ENCODE measurements at regions not wholly inside any gene's neighbourhood (a gene's known extent, or its start where the extent isn't known, plus 50 kb on each side); places are given as distances from the start of the nearest gene placed in this dataset.

GRCh38 chr5:4661836-4662235, 478.3 kb upstream of the ADAMTS16 start:
- DNase-seq, result no peak

DNA sequence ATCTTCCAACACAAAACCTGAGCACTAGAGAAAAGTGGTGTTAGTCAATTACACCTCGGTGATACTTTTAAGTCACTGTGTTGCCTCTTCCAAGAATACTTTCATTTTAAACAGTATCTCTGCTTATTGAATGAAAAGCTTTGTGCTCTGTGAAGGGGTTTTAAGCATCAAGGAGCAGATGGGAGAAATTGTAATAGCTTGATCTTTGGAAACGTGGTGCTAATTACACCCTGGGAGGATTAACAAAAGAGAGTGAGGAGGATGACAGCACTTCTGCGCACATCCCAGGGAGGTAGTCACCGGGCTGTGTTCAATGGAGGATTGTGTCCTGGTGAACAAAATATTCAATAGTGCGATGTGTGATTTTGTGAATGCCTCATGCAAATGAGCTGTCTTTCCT, 477.4 kb upstream of the ADAMTS16 start:
- no peak for DNase-seq

DNA sequence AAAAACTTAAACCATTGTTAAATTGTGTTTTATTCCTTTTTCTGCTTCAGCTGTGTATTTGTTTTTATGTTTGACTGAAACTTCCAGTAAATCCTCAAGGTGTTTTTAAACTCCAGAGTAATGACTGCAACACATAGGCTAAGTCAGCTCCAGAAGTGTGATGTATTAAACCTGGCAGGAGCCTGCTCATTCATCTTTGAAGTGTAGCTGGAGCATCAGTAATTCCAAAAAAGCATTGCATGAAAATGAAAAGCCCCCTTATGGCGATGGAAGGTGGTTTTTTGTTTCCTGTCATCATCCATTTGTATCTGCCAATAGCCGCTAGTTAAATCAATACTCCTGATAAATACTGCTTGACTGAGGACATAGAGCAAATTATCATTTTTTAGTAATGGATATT, 474.2 kb upstream of the ADAMTS16 start:
- no peak for DNase-seq

DNA sequence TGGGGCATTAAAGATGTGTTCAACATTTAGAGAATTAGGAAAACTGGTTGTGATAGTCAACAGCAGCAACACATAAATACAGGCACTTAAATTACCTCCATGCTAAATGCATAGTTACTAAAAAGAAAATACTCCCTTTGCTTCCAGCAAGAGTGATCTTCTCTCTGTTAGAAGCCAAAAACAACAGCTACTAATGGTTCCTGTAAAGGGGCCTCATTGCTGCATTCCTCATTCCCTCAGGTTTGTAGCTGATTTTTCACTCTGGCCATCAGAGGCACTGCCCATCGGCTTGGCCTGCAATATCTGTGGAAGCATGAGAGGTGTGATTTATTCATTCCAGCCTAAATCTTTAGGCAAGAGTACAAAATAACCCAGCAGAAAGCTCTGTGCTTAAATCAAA, 466.0 kb upstream of the ADAMTS16 start:
- no peak for DNase-seq

GRCh38 chr5:4676934-4677333, 463.2 kb upstream of the ADAMTS16 start:
- no peak for DNase-seq

GRCh38 chr5:4684946-4685345, 455.2 kb upstream of the ADAMTS16 start:
- DNase-seq, result no peak

DNA sequence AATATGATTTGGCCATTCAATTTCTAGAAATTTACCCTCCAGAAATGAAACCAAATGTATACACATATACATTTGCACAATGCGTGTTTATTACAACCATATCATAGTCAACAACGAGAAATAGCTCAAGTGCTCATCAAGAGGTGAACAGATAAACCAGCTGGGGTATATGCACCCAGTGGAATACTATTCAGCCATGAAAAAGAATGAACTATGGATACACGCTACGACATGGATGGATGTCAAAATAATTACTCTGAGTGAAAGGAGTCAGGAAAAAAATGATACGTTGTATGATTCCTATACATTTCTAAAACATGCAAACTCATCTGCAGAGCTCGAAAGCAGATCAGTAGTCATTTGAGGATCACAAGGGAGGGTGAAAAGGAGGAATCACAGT, 441.5 kb upstream of the ADAMTS16 start:
- no peak for DNase-seq

DNA sequence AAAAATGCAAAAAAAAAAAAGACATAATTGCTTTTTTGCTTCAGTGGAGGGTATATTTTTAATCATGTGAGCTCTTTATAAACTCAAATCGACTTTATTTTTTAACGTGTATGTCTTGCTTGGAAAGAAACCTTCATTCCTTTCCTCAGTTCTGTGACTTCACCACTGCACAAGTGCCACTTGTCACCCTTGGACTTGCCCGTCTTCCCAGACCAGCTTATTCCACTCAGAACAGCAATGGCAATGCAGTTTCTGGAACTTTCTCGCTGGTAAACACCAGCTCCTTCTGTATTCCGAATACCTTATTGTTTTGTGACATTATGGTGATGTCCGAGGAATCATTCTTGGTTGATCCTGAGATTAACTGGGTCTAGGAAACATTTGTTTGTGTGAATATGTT, 440.5 kb upstream of the ADAMTS16 start:
- DNase-seq, result no peak

DNA sequence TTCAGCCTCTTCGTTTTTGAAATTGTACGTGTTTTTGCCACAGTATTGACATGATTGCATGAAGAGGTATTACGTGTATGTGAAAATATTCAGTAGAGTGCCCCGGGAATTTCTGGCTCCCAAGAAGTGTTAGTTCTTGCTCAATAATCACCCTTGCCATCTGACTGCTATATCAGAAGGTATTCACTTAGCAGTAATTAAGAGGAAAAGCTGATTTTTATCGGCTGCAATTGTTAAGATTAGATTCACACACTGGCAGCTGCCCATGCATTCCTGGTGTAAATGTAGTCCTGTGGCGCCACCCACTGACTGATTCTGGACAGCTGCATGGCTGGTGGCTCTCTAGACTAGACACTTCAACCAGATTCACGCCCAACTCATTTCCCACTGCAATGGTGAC, 440.1 kb upstream of the ADAMTS16 start:
- DNase-seq, result no peak

GRCh38 chr5:4700871-4701270, 439.3 kb upstream of the ADAMTS16 start:
- DNase-seq, result no peak

DNA sequence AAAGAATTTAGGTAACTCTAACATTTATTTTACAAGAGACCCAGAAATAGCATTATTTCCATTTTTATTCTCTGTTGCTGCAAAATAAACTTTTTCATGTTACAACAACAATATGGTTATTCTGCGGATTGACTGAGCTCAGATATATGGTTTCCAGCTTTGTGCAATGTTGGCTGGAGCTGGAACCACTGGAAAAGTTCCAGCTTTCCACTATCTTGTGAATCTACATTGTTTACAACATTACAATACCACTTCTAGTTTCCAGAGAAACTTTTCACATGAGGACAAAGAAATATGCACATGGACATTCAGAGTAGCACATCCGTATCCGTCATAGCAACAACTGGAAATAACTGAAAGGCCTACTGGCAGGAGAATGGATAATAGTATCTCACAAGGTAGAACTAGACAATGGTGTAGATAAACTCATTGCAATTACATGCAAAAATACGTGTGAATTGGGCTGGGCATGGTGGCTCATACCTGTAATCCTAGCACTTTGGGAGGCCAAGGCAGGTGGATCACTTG, 436.1 kb upstream of the ADAMTS16 start:
- no peak for DNase-seq

DNA sequence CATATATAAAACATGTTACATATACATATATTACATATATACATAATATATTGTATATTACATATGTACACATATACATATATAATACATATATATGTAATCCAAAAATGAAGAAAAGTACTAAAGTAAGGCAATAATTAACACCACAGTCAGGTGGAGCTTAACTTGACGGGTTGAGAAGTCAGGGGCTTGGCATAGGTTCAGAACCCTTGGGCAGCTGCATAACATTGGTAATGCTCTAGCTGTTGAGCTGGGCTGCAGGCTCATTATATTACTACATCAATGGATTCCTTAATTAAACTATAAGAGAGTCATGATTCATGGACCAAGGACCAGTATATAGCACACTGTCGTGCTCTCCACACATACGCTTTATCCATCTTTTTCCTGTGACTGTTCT, 435.2 kb upstream of the ADAMTS16 start:
- no peak for DNase-seq

GRCh38 chr5:4716781-4717180, 423.3 kb upstream of the ADAMTS16 start:
- DNase-seq, result no peak

DNA sequence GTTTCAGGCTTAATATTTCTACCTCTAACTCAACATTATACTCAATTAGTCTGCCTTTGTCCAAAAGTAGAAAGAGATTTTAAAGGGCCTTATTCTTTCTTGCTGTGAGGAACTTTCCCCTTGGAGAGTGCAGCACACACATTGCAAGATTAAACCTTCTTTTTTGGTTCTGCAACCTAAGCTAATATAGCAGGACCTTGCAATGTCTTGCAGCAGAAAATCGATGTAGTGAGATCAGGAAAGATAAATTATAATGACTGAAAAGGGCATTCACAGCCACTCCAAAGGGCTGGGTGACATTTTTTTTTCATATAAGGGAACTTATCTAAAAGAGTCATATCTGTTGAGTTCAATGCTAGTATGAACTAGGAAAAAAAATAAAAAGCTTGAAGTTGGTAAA, 422.7 kb upstream of the ADAMTS16 start:
- no peak for DNase-seq

GRCh38 chr5:4720831-4721230, 419.3 kb upstream of the ADAMTS16 start:
- DNase-seq, result no peak

GRCh38 chr5:4722886-4723285, 417.2 kb upstream of the ADAMTS16 start:
- DNase-seq, result no peak

DNA sequence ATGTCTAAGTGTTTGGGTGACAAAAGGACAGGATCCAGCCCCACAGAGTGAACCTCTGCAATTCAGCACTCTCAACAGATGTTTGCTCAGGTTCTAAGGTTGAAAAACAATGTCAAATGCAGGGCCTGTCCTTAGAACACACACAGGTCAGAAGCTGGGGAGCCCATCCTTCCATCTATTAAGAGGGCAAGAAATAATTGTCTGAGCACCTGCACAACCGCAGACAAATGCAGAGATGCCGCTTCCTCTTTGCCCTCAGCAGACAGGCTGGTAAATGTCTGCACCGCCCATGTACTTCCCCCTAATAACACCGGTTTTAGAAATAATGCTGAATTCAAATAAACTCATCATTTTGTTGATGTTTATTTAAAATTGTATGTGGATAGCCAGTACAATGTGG, 414.5 kb upstream of the ADAMTS16 start:
- DNase-seq, result no peak

GRCh38 chr5:4730279-4730678, 409.9 kb upstream of the ADAMTS16 start:
- no peak for DNase-seq

DNA sequence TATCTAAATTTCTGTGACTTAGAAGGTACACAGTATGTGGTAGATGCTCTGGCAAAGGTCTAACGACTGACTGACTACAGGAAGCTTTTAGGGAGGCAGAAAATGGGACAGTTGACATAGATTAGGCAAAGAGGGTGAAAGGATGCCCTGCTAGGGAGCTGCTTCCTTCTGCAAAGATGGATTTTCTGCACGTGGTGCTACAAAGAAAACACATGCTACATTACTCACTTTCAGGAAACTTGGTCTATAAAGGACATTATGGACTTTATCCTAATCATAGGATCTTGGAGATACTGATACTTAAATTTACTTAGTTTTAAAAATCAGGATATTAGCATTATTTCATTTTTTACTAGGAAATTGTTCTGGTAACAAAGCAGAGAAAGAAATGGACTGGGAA, 405.8 kb upstream of the ADAMTS16 start:
- no peak for DNase-seq

GRCh38 chr5:4735261-4735660, 404.9 kb upstream of the ADAMTS16 start:
- no peak for DNase-seq

DNA sequence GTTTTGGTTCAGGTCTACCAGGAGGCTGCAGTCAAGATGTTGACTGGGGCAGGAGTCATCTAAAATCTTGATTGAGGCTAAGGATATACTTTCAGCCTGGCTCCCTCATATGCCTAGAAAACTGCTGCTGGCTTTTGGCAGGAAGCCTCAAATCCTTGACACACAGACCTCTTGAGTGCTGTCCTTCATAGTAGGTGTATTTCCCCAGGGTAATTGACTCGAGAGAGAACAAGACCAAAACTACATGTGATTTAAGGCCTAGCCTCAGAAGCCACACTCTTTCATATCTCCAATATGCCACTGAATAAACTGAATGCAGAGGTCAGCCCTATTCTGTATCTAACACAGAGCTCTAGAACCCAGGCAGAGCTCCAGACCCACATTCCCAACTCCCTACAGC, 402.3 kb upstream of the ADAMTS16 start:
- no peak for DNase-seq

- DNase-seq, result no peak
Observed at GRCh38 chr5:4738298-4738697, 401.8 kb upstream of the ADAMTS16 start.

- DNase-seq, result no peak
Observed at GRCh38 chr5:4740156-4740555, 400.0 kb upstream of the ADAMTS16 start.

DNA sequence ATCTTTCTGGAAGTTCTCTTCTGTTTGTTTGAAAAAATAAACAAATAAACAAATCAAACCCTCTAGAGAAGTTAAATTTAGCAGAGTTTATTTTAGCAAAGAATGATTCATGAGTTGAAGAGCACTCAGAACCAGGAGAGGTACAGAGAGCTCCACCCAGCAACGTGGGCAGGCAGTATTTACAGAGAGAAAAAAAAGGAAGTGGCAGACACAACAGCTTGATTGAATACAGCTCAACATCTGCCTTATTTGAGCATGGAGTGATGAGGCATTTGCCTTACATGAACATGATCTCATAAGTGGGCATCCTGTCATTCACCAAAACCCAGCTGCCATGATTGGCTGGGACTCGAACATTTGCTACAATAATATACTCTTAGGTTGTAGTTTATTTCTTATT, 381.6 kb upstream of the ADAMTS16 start:
- no peak for DNase-seq

DNA sequence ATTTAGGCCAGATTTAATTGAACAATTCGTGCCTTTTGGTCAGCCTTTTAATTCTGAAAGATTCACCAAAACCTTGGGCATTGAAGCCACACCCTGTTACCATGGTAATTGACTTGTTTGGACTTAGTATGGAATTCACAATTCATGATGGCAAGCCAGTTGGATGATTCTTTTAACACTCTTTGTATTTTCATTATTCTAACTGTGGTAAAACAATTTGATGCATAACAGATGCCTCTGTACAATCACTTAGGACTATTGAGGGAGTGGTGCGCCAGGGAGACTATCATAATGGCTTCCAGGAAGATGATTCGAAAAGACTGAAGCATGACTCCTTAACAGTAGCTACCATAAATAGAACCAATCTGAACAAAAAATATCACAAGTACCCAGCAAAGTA, 381.1 kb upstream of the ADAMTS16 start:
- DNase-seq, result no peak

DNA sequence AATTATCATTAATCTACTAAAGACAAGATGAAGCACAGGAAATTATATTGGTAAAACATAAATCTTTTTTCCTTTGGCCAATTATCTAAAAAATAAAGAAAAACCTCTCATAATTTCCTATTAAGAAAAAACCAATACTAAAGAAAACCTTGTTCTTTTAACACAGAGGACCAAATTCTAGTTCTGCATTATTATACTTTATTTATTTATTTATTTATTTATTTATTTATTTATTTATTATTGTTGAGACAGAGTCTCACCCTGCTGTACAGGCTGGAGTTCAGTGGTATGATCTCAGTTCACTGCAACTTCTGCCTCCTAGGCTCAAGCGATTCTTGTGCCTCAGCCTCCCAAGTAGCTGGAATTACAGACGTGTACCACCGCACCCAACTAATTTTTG, 377.8 kb upstream of the ADAMTS16 start:
- no peak for DNase-seq
